H9 (cell line): ENCODE measurements at regions not wholly inside any gene's neighbourhood (a gene's known extent, or its start where the extent isn't known, plus 50 kb on each side); places are given as distances from the start of the nearest gene placed in this dataset.

ENCODE experiments used
- DNase-seq: peaks from one replicate; pipeline ENCODE4 v3.0.0-alpha.2; 2017
- H2AFZ ChIP-seq: one replicate; pipeline ENCODE4 v1.6.1; 2013; ENCODE audit warnings: mild to moderate bottlenecking, low read length, control low read depth, moderate library complexity
- H2AK5ac ChIP-seq: 2 replicates; pipeline ENCODE4 v1.6.1; 2013; ENCODE audit warnings: low read length, control low read depth, mixed read lengths; ENCODE audit not compliant: insufficient read length
- H2BK120ac ChIP-seq: one replicate; pipeline ENCODE4 v1.6.1; 2013; ENCODE audit warnings: low read depth, mild to moderate bottlenecking, low read length, control low read depth, inconsistent platforms; ENCODE audit not compliant: poor library complexity, severe bottlenecking
- H2BK12ac ChIP-seq: 2 replicates; pipeline ENCODE4 v1.6.1; 2013; ENCODE audit warnings: low read length, control low read depth, mixed read lengths, low read depth; ENCODE audit not compliant: insufficient read length
- H2BK15ac ChIP-seq: 2 replicates; pipeline ENCODE4 v1.6.1; 2013; ENCODE audit warnings: low read depth, low read length, control low read depth
- H2BK20ac ChIP-seq: one replicate; pipeline ENCODE4 v1.6.1; 2013; ENCODE audit warnings: low read depth, mild to moderate bottlenecking, low read length, control low read depth, inconsistent platforms; ENCODE audit not compliant: poor library complexity, severe bottlenecking
- H2BK5ac ChIP-seq: 2 replicates; pipeline ENCODE4 v1.6.1; 2013; ENCODE audit warnings: low read length, control low read depth, mixed read lengths; ENCODE audit not compliant: insufficient read length
- H3K14ac ChIP-seq: 2 replicates; pipeline ENCODE4 v1.6.1; 2013; ENCODE audit warnings: low read length, control low read depth; ENCODE audit not compliant: insufficient read depth
- H3K18ac ChIP-seq: 2 replicates; pipeline ENCODE4 v1.6.1; 2013; ENCODE audit warnings: low read depth, mild to moderate bottlenecking, mixed read lengths, low read length, control low read depth; ENCODE audit not compliant: insufficient read length
- H3K23ac ChIP-seq: 2 replicates; pipeline ENCODE4 v1.6.1; 2013; ENCODE audit warnings: low read length, control low read depth, mixed read lengths, low read depth; ENCODE audit not compliant: insufficient read length
- H3K23me2 ChIP-seq: 2 replicates; pipeline ENCODE4 v1.6.1; 2013; ENCODE audit warnings: low read depth, mild to moderate bottlenecking, mixed read lengths, low read length, control low read depth; ENCODE audit not compliant: insufficient read length, poor library complexity, severe bottlenecking
- H3K27ac ChIP-seq: 2 replicates; pipeline ENCODE4 v1.5.1; 2013; ENCODE audit warnings: low read length, control low read depth, mixed read lengths, low read depth; ENCODE audit not compliant: insufficient read length
- H3K27me3 ChIP-seq: 2 replicates; pipeline ENCODE4 v1.6.1; 2013; ENCODE audit warnings: low read length, control low read depth, inconsistent platforms; ENCODE audit not compliant: insufficient read depth
- H3K4ac ChIP-seq: 2 replicates; pipeline ENCODE4 v1.6.1; 2013; ENCODE audit warnings: low read depth, mild to moderate bottlenecking, control low read depth, inconsistent platforms, low read length, moderate library complexity
- H3K4me1 ChIP-seq: 2 replicates; pipeline ENCODE4 v1.6.1; 2013; ENCODE audit warnings: low read length, control low read depth, inconsistent platforms; ENCODE audit not compliant: insufficient read depth
- H3K4me2 ChIP-seq: 2 replicates; pipeline ENCODE4 v1.6.1; 2013; ENCODE audit warnings: low read length, control low read depth, mixed read lengths; ENCODE audit not compliant: insufficient read length, insufficient read depth
- H3K56ac ChIP-seq: 2 replicates; pipeline ENCODE4 v1.6.1; 2013; ENCODE audit warnings: low read depth, mild to moderate bottlenecking, mixed read lengths, low read length, control low read depth; ENCODE audit not compliant: insufficient read length
- H3K79me1 ChIP-seq: 2 replicates; pipeline ENCODE4 v1.6.1; 2013; ENCODE audit warnings: low read depth, mild to moderate bottlenecking, moderate library complexity, low read length, control low read depth, inconsistent platforms; ENCODE audit not compliant: insufficient read depth, poor library complexity, severe bottlenecking
- H3K79me2 ChIP-seq: 2 replicates; pipeline ENCODE4 v1.6.1; 2013; ENCODE audit warnings: low read length, control low read depth, inconsistent platforms; ENCODE audit not compliant: insufficient read depth
- H3K9ac ChIP-seq: 2 replicates; pipeline ENCODE4 v1.6.1; 2013; ENCODE audit warnings: low read length, control low read depth, mixed read lengths; ENCODE audit not compliant: insufficient read length; ENCODE audit errors: extremely low read depth
- H3K9me3 ChIP-seq: one replicate; pipeline ENCODE4 v1.6.1; 2013; ENCODE audit warnings: low read depth, low read length, inconsistent platforms; ENCODE audit not compliant: control insufficient read depth
- H3T11ph ChIP-seq: one replicate; pipeline ENCODE4 v1.6.1; 2013; ENCODE audit warnings: mild to moderate bottlenecking, low read length, control low read depth, inconsistent platforms
- H4K20me1 ChIP-seq: one replicate; pipeline ENCODE4 v1.6.1; 2013; ENCODE audit not compliant: control insufficient read depth, insufficient read length, insufficient read depth
- H4K5ac ChIP-seq: 2 replicates; pipeline ENCODE4 v1.6.1; 2013; ENCODE audit warnings: low read depth, mild to moderate bottlenecking, mixed read lengths, low read length, control low read depth; ENCODE audit not compliant: insufficient read length
- H4K8ac ChIP-seq: replicated peaks from 2 replicates; pipeline ENCODE4 v1.6.1; 2013; ENCODE audit warnings: low read length, control low read depth, mixed read lengths, low read depth; ENCODE audit not compliant: insufficient read length
- H4K91ac ChIP-seq: 2 replicates; pipeline ENCODE4 v1.6.1; 2013; ENCODE audit warnings: low read depth, mild to moderate bottlenecking, moderate library complexity, mixed read lengths, low read length, control low read depth; ENCODE audit not compliant: insufficient read length
- H3K27ac Mint-ChIP-seq, 3 experiments: 2 replicates in 2 of 3; 3 replicates in 1 of 3; pipeline ENCODE4 v1.8.0; 2020 to 2021; ENCODE audit warnings: mixed read lengths in 3 of 3, mild to moderate bottlenecking in 1 of 3, moderate library complexity in 1 of 3
- H3K27me3 Mint-ChIP-seq: 2 replicates; pipeline ENCODE4 v1.8.0; 2021; ENCODE audit warnings: low read depth, mild to moderate bottlenecking, moderate library complexity, mixed read lengths
- H3K36me3 Mint-ChIP-seq, 3 experiments: 2 replicates in 2 of 3; 3 replicates in 1 of 3; pipeline ENCODE4 v1.8.0; 2020 to 2021; ENCODE audit warnings: low read depth in 3 of 3, mixed read lengths in 3 of 3; ENCODE audit not compliant: insufficient read depth in 1 of 3
- H3K4me1 Mint-ChIP-seq, 2 experiments: 2 replicates each; pipeline ENCODE4 v1.8.0; 2020; ENCODE audit warnings: mixed read lengths in 2 of 2
- H3K4me3 Mint-ChIP-seq, 2 experiments: 2 replicates in 1 of 2; 3 replicates in 1 of 2; pipeline ENCODE4 v1.8.0; 2020 to 2021; ENCODE audit warnings: mild to moderate bottlenecking in 2 of 2, mixed read lengths in 2 of 2, moderate library complexity in 1 of 2
- H3K9me3 Mint-ChIP-seq, 2 experiments: 2 replicates in 1 of 2; 3 replicates in 1 of 2; pipeline ENCODE4 v1.8.0; 2020; ENCODE audit warnings: mild to moderate bottlenecking in 2 of 2, mixed read lengths in 2 of 2, moderate library complexity in 1 of 2
- CTCF ChIP-seq: fragments of 200-600 bp; sonication (generic); conservative IDR thresholded peaks from 3 replicates; pipeline ENCODE4 v1.8.0; 2021; ENCODE audit warnings: antibody characterized with exemption, mild to moderate bottlenecking
- WGBS: extraction: QIAGEN DNeasy Blood & Tissue Kit; methylation state at CpG from one replicate; pipeline ENCODE4 v1.1.7; 2013; ENCODE audit warnings: missing lambda C conversion rate, low lambda C conversion rate, mixed read lengths; ENCODE audit not compliant: insufficient read length; ENCODE audit errors: extremely low coverage; 5-methylcytosine and 5-hydroxymethylcytosine counted together

DNA sequence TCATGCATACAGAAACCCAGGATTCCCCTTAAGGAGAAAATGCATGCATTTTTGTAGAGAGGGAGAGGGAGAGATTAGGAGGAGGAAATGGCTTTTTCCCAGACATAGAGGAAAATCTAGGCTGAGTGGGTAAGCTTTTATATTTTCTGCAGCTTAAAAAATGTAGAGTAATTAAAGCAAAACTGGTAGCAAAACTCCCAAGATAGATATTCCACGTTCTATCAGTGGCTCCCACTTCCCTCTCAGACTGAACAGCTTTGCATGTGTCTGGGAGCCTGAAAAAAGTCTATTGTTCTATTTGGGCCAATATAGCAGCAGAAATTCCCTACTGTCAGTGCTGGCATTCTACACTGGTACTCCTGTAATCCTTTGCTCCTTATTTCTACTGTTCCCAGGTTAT, 110.8 kb upstream of the CADPS start:
- no peak overlapping the region for H3K27ac Mint-ChIP-seq

More for the DNA sequence above, 110.8 kb upstream of the CADPS start:
- no peak overlapping the region for H2BK5ac ChIP-seq
- no peaks in the 10 kb centered on the region for H3K9me3 ChIP-seq
- H2AK5ac ChIP-seq: no peak overlapping the region
- Mint-ChIP-seq H3K4me3 (no peak overlapping the region), H3K4me1 (peaks cover 54 to 57% of the 10 kb centered on the region in 2 experiments), H3K36me3 (peaks cover 4 to 42% (median 27%) of the 10 kb centered on the region in 3 experiments; a peak in 5 of 7 replicates), H3K27me3 (no peaks in the 10 kb centered on the region), H3K9me3 (no peaks in the 10 kb centered on the region)
- H3K18ac ChIP-seq: no peak overlapping the region
- no peaks in the 10 kb centered on the region for H3K23me2 ChIP-seq
- H4K8ac ChIP-seq: no peak overlapping the region
- no CpG with 5 or more reads among the region's 1 CpG for WGBS
- H3K79me2 ChIP-seq: no peaks in the 10 kb centered on the region
- H3K4me2 ChIP-seq: no peak overlapping the region
- H3K4me1 ChIP-seq: peaks cover 9% of the 10 kb centered on the region; the same call in 1 of the 2 replicates
- H3K79me1 ChIP-seq: no peaks in the 10 kb centered on the region
- H2BK12ac ChIP-seq: no peak overlapping the region
- no peak overlapping the region for H2BK20ac ChIP-seq
- H3T11ph ChIP-seq: no peak overlapping the region
- no peak overlapping the region for H2BK120ac ChIP-seq
- H3K56ac ChIP-seq: no peak overlapping the region
- no peaks in the 10 kb centered on the region for H3K27me3 ChIP-seq
- no peak overlapping the region for H3K27ac ChIP-seq
- no peak for DNase-seq
- TF ChIP-seq CTCF: no peak
- H3K9ac ChIP-seq: no peak overlapping the region
- no peak overlapping the region for H3K14ac ChIP-seq
- H3K4ac ChIP-seq: no peak overlapping the region
- no peaks in the 10 kb centered on the region for H4K20me1 ChIP-seq
- H4K91ac ChIP-seq: no peak overlapping the region
- H2AFZ ChIP-seq: no peak overlapping the region
- H4K5ac ChIP-seq: no peak overlapping the region
- H3K23ac ChIP-seq: no peak overlapping the region
- H2BK15ac ChIP-seq: no peak overlapping the region
